Neuron (in vitro differentiated cells): ENCODE measurements at regions not wholly inside any gene's neighbourhood (a gene's known extent, or its start where the extent isn't known, plus 50 kb on each side); places are given as distances from the start of the nearest gene placed in this dataset.
A peak's percentile ranks its signal among the peaks of the same experiment; 100 is the strongest.

ENCODE experiments used
- H2AFZ ChIP-seq: one replicate; pipeline ENCODE4 v1.6.1; 2013; ENCODE audit warnings: low read depth, mild to moderate bottlenecking, inconsistent platforms, low read length, moderate library complexity
- H3K27me3 ChIP-seq: one replicate; pipeline ENCODE4 v1.6.1; 2013; ENCODE audit warnings: low read length; ENCODE audit not compliant: insufficient read depth
- H3K36me3 ChIP-seq: one replicate; pipeline ENCODE4 v1.6.1; 2013; ENCODE audit warnings: low read length; ENCODE audit not compliant: insufficient read depth
- H3K4me1 ChIP-seq: one replicate; pipeline ENCODE4 v1.6.1; 2013; ENCODE audit warnings: low read length; ENCODE audit not compliant: insufficient read depth
- H3K4me3 ChIP-seq: 2 replicates; pipeline ENCODE4 v1.5.1; 2013; ENCODE audit warnings: mild to moderate bottlenecking, low read length, moderate library complexity
- H3K9me3 ChIP-seq: one replicate; pipeline ENCODE4 v1.6.1; 2013; ENCODE audit warnings: low read length

DNA sequence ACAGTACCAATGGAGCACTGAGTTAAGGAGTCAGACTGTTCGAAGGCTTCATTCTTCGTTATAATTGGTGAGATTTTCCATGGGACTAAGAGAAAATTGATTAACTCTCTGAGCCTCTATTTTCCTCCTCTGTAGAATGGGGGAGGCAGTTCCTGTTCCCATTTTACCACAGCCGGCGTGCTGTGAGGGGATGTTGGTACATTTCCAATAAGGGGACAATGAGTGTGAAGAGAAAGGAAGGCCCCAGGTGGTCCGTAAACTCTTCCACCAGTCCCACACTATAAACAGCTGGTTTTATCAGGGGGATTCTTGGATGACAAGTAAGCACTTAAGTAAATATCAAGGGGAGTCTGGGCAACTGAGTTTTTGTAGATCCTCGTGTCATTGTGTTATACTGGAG lies 109.9 kb downstream of the DAD1 start:
- H3K27me3 ChIP-seq, result no peaks in the 10 kb centered on the region
- H3K9me3 ChIP-seq, result no peaks in the 10 kb centered on the region
- no peaks in the 10 kb centered on the region for H3K36me3 ChIP-seq
- peaks cover 3% of the 10 kb centered on the region for H3K4me1 ChIP-seq
- H3K4me3 ChIP-seq, result no peak overlapping the region
- no peak overlapping the region for H2AFZ ChIP-seq

DNA sequence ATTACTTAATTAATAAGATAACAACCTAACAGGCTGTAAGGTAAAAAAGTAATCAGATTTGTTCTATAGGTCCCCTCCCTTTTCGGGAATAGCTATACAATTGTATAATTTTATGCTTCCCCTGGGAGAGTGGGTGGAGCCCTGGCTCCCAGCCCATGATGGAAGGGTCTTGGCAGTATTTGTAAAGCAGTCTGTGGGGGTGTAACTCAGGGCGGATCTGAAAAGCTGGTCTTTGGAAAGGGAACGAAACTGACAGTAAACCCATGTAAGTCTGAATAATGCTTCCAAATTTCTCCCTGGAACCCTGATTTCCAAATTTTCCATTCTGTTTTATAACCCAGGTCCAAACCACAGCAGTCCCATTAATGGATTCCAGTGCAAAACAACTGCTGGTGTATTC lies 110.4 kb downstream of the DAD1 start:
- no peaks in the 10 kb centered on the region for H3K36me3 ChIP-seq
- H3K4me1 ChIP-seq, result peaks cover 8% of the 10 kb centered on the region
- no peak overlapping the region for H2AFZ ChIP-seq
- H3K4me3 ChIP-seq, result no peak overlapping the region
- H3K9me3 ChIP-seq, result no peaks in the 10 kb centered on the region
- no peaks in the 10 kb centered on the region for H3K27me3 ChIP-seq

DNA sequence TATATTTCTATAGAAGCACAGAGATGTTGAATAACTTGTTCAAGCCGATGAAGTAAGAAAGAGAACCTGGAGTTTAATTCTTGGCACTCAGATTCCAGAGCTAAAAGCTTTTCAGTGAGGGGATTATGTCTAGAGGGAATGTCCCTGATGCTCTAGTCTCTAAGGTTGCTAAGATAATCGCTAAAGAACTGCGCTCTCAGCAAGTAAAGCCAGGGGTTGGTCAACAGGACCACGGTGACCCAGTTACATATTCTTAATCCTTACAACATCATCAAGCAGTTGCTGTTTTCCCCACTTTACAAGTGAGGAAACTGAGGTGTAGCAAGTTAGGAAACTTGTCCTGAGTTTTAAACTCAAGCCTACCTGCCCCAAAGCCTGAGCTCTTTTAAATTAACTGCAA lies 110.8 kb downstream of the DAD1 start:
- Histone ChIP-seq H3K36me3 (no peaks in the 10 kb centered on the region), H3K4me3 (no peak overlapping the region), H3K4me1 (peaks cover 10% of the 10 kb centered on the region), H2AFZ (no peak overlapping the region), H3K27me3 (no peaks in the 10 kb centered on the region), H3K9me3 (no peaks in the 10 kb centered on the region)

DNA sequence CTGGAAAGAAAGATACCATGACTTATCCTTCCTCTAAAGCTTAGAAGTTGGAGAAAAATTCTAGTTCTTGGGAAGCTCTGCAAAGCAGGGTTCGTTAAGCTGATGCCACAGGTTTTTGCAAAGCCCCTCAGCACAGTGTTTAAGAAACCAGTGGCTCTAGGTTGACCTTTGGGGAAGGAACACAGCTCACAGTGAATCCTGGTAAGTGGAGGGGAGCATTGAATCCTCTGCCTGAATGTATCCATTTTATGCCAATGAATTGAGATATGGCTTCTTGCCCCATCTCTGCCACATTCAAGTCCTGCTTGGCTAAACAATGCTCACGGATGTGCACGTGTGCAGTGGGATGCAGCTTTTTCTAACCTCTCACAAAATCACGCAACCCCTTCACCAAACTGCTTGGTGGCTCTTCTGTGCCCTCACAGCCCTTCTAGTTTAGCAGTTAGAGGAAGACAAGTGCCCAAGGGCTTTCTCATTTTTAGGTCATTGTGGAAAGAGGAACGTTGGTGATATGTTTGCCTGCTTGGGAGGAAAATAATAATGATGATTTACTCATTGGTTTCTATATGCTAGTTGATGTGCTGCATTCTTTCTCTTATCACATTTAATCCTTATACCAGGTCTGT lies 111.3 kb downstream of the DAD1 start:
- H3K27me3 ChIP-seq, result no peaks in the 10 kb centered on the region
- H3K4me1 ChIP-seq, result peaks cover 10% of the 10 kb centered on the region
- H3K36me3 ChIP-seq, result no peaks in the 10 kb centered on the region
- no peaks in the 10 kb centered on the region for H3K9me3 ChIP-seq
- H2AFZ ChIP-seq, result no peak overlapping the region
- no peak overlapping the region for H3K4me3 ChIP-seq

DNA sequence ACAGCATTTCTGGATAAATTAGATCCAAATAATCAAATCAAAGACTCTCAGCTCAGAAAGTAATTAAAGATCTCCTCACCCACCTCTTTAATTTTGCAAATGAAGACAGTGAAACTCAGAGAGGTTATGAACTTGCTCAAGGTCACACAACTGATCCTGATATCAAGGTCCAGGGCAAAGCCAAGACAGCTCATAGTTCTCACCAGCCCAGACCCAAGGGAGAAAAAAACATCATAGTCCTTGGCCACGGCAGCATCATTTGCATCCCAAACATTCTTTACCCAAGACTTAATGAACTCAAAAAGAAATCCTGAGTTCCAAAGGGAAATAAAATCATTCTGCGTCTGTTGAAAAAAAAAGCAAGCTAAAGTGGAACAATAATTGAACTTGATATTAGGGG lies 112.1 kb downstream of the DAD1 start:
- no peaks in the 10 kb centered on the region for H3K9me3 ChIP-seq
- no peak overlapping the region for H3K4me3 ChIP-seq
- no peaks in the 10 kb centered on the region for H3K36me3 ChIP-seq
- H3K27me3 ChIP-seq, result no peaks in the 10 kb centered on the region
- peaks cover 10% of the 10 kb centered on the region for H3K4me1 ChIP-seq
- no peak overlapping the region for H2AFZ ChIP-seq

DNA sequence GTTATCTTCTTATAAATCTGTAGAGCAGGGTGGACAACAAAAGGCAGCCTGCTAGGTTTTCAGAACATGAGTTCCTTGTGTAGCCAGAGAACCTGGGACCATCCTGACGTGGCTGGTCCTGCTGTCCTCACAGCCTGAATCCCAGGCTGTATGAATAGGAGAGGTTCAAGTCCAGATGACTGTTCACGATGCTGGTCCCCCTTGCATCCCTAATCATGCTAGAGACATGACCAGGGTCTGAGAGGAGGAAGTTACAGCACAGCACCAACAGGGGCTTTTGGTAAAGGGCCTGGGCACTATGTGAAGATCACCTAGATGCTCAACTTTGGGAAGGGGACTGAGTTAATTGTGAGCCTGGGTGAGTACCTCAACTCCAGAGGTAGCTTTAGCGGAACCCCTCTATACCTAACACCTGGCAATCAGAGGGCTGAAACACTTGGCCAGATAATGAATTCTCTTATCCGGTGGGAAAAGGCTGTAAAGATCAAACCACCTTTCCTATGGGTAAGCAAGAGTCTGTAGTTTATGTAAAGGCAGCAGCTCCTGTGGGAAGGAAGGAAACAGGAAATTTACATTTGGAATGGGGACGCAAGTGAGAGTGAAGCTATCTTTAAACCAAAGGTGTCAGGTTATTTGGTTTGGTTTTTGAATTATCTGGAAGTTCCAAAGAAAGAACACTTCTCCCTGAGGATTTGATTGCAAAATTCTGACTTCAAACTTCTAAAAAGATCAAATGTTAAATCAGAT lies 112.8 kb downstream of the DAD1 start:
- no peak overlapping the region for H2AFZ ChIP-seq
- no peak overlapping the region for H3K4me3 ChIP-seq
- no peaks in the 10 kb centered on the region for H3K9me3 ChIP-seq
- H3K36me3 ChIP-seq, result no peaks in the 10 kb centered on the region
- H3K4me1 ChIP-seq, result peaks cover 10% of the 10 kb centered on the region
- no peaks in the 10 kb centered on the region for H3K27me3 ChIP-seq

DNA sequence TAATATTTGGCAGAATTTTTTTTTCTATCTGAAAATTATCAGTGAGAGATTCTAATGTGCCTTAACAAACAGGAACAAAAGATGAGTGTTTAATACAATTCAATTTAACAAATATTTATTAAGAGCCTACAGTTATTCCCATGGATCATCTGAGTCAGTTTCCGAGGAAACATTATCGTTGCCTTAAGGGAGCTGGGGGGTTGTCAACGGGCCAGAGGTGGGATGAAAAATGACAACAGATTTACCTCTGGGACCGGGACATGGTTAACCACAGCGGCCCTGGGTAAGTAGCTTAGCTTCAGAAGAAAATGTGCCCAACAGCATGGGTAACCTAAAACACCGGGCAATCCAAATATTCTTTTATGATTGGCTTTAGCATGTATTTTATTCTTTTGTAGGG lies 113.6 kb downstream of the DAD1 start:
- Histone ChIP-seq H3K36me3 (no peaks in the 10 kb centered on the region), H3K27me3 (no peaks in the 10 kb centered on the region), H3K9me3 (no peaks in the 10 kb centered on the region), H3K4me1 (peaks cover 10% of the 10 kb centered on the region), H3K4me3 (no peak overlapping the region), H2AFZ (no peak overlapping the region)

DNA sequence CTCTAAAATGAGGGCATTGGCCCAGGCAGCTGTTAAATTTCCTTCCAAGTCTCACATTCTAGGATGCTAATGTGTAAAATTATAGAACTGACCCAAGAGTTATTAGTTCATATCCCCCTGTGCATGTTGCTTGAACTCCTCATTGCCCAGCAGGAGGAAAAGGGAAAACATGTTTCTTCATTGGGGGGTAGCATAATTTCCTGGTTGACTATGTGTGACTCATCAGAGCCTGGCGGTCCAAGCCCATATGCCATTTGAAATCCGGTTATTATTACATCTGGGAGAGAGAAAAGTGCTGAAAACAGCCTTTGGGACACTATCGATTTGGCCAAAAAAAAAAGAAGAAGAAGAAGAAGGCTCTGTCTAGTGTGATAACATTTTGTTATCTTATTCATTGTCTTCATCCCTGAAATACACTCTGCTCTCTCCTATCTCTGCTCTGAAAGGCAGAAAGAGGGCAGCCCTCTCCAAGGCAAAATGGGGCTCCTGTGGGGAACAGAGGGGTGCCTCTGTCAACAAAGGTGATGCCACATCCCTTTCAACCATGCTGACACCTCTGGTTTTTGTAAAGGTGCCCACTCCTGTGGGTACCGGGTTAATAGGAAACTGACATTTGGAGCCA lies 114.2 kb downstream of the DAD1 start:
- Histone ChIP-seq H3K4me3 (no peak overlapping the region), H3K27me3 (no peaks in the 10 kb centered on the region), H2AFZ (no peak overlapping the region), H3K4me1 (peaks cover 7% of the 10 kb centered on the region), H3K9me3 (no peaks in the 10 kb centered on the region), H3K36me3 (no peaks in the 10 kb centered on the region)

DNA sequence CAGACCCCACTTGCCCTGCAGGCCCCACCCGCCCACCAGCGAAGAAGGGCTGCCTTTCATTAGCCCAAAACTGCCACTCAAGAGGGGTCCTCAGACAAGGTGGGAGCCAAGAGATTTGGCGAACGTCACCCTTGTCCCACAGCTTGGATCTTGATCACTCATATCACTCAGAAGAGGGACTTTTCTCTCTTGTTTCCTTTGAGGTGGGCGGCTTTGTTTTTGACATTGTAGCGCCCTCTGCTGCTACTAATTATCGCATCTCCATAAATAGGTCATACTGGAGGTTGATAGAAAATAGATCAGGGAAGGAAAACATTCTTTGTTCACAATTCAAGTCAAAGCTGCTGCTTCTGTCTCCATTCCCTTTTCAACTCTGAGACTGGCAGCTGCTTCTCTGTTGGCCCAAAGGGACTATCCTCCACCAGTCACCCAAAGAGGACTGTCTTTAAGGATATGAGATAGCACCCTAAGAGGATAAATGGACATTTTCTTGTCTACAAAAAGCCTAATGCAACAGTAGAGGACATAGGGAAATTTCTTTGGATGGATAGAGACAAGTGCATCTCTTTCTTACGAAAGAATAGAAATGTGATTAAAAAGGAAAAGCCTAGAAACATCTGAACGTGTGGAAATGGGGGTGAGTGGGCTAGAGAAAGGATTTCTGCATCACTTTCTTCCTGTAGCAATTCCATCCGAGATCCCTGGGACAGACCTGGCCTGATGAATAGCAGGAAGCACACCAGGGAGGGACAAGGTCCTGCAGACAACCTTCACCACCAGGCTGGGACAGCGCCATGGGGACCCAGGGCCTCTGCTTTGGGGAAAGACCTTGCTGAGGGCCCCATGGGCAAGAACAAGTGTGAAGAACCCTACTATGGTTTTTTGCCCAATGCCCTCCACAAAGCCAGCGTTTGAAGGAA lies 115.8 kb downstream of the DAD1 start:
- H3K4me1 ChIP-seq, result peaks cover 7% of the 10 kb centered on the region
- no peaks in the 10 kb centered on the region for H3K36me3 ChIP-seq
- no peak overlapping the region for H2AFZ ChIP-seq
- H3K27me3 ChIP-seq, result no peaks in the 10 kb centered on the region
- H3K9me3 ChIP-seq, result no peaks in the 10 kb centered on the region
- H3K4me3 ChIP-seq, result no peak overlapping the region

DNA sequence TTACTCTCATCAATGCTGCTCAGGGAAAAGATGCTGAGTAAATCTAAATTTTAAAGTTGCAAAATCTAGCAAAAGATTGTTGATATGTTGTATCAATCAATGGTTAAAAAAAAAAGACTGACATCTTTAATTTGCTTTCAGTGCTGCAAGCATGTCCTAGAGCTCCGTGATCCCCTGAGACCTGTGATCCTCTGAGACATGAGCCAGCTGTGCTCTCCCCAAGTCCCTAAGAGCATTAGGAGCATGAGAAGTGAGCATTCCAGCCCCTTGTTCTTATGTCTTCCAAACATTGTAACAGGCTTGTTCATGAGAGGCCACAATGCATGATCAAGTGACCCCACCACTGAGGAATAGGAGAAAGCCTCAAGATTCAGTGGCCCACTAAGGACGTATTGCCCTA lies 116.6 kb downstream of the DAD1 start:
- H3K27me3 ChIP-seq, result no peaks in the 10 kb centered on the region
- H3K4me3 ChIP-seq, result no peak overlapping the region
- no peaks in the 10 kb centered on the region for H3K36me3 ChIP-seq
- peaks cover 7% of the 10 kb centered on the region for H3K4me1 ChIP-seq
- no peak overlapping the region for H2AFZ ChIP-seq
- no peaks in the 10 kb centered on the region for H3K9me3 ChIP-seq

DNA sequence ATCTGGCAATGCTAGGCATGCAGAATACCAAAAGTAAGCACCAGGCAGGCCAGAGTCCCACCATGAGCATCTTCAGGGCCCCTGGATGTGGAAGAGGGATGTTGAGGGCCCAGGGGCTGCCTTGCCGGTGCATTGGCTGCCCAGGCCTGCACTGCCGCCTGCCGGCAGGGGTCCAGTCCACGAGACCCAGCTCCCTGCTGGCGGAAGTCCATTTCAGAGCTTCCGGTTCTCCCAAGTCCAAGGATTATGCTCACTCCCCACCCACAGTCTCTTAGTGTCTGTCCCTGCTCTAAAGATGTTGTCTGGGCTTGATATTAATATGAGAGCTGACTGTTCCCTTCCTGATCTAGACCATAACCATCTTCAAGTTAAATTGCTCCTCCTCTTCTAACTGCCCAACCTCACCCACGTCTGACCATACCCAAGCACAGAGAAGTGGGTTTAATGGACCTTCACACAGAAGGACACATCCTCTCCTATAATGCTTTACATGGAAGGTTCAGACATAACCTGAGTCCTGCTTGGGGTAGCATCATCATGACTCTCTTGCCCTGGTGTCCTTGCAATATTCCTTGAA lies 117.4 kb downstream of the DAD1 start:
- H3K4me3 ChIP-seq, result no peak overlapping the region
- H3K4me1 ChIP-seq, result peaks cover 9% of the 10 kb centered on the region
- H3K9me3 ChIP-seq, result no peaks in the 10 kb centered on the region
- H3K36me3 ChIP-seq, result no peaks in the 10 kb centered on the region
- H3K27me3 ChIP-seq, result no peaks in the 10 kb centered on the region
- no peak overlapping the region for H2AFZ ChIP-seq

DNA sequence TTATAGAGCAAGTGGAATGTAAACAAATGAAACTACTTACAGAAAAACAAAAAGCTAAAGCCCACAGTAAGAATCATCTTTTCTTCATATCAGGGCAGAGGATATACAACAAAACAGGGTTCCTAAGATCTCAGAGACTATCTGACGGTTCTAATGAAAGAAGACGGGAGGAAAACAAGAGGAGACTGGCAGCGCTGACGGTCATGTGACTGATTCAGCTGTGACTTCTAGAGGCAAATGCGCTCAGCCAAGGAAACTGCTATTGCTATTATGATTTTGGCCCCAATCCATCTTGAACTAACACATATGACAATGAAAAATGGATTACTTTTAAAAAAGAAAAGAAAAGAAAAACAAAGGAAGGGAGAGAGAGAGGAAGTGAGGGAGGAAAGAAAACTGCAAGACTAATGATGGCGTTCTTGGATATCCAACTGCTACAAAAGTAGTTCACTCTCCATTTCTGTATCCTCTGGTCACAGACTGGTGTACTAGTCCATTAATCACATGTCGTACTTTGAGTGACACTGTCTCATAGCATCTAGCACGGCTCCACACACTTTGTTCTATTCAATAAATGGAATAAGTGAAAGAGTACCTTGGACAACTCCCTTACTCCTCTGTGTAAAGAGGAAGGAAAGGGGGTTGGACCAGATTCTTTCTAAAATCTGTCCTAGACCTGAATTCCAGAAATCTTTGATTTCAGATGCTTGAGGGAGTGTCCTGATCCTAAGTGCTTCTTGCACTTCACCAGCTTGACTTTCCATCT lies 119.3 kb downstream of the DAD1 start:
- Histone ChIP-seq H3K27me3 (no peaks in the 10 kb centered on the region), H3K4me3 (no peak overlapping the region), H2AFZ (peak overlapping the region; percentile 29), H3K4me1 (peaks cover 25% of the 10 kb centered on the region), H3K36me3 (no peaks in the 10 kb centered on the region), H3K9me3 (no peaks in the 10 kb centered on the region)
